Loucy (cell line): ENCODE measurements at regions not wholly inside any gene's neighbourhood (a gene's known extent, or its start where the extent isn't known, plus 50 kb on each side); places are given as distances from the start of the nearest gene placed in this dataset.

Source experiments
- H2AFZ ChIP-seq: fragments of 200-600 bp; sonication (generic); 2 replicates; pipeline ENCODE4 v1.6.0; 2016; ENCODE audit warnings: antibody characterized with exemption, mild to moderate bottlenecking, low read length, moderate library complexity
- H3F3A ChIP-seq: fragments of 200-600 bp; 2 replicates; pipeline ENCODE4 v1.6.0; 2016; ENCODE audit warnings: antibody characterized with exemption, low read depth, mild to moderate bottlenecking
- H3K27me3 ChIP-seq: fragments of 200-600 bp; sonication (generic); 2 replicates; pipeline ENCODE4 v1.6.1; 2014; ENCODE audit warnings: low read length, mild to moderate bottlenecking; ENCODE audit not compliant: insufficient read depth, poor library complexity, severe bottlenecking
- H3K36me3 ChIP-seq: fragments of 200-600 bp; sonication (generic); 2 replicates; pipeline ENCODE4 v1.6.1; 2016; ENCODE audit warnings: low read length; ENCODE audit not compliant: insufficient read depth
- H3K4me1 ChIP-seq: fragments of 200-600 bp; sonication (generic); 2 replicates; pipeline ENCODE4 v1.5.1; 2014; ENCODE audit warnings: low read length, mild to moderate bottlenecking; ENCODE audit not compliant: insufficient read depth, poor library complexity, severe bottlenecking
- H3K4me2 ChIP-seq: fragments of 200-600 bp; sonication (generic); 2 replicates; pipeline ENCODE4 v1.6.0; 2014; ENCODE audit warnings: antibody characterized with exemption, low read length, low read depth, mild to moderate bottlenecking; ENCODE audit not compliant: poor library complexity, severe bottlenecking
- H3K4me3 ChIP-seq: fragments of 200-600 bp; sonication (generic); 2 replicates; pipeline ENCODE4 v1.5.1; 2014; ENCODE audit warnings: low read length, mild to moderate bottlenecking, mixed read lengths; ENCODE audit not compliant: poor library complexity, severe bottlenecking
- H3K79me2 ChIP-seq: fragments of 200-600 bp; sonication (generic); 2 replicates; pipeline ENCODE4 v1.6.1; 2014; ENCODE audit warnings: low read length; ENCODE audit not compliant: insufficient read depth
- H3K9ac ChIP-seq: fragments of 200-600 bp; sonication (generic); 2 replicates; pipeline ENCODE4 v1.6.0; 2014; ENCODE audit warnings: mild to moderate bottlenecking, low read depth, low read length, moderate library complexity; ENCODE audit not compliant: poor library complexity, severe bottlenecking
- H3K9me2 ChIP-seq: fragments of 200-600 bp; sonication (generic); replicated peaks from 2 replicates; pipeline ENCODE4 v1.6.1; 2016; ENCODE audit warnings: low read depth, low read length, mixed read lengths
- H3K9me3 ChIP-seq: fragments of 200-600 bp; sonication (generic); 2 replicates; pipeline ENCODE4 v1.6.1; 2014; ENCODE audit warnings: mild to moderate bottlenecking, antibody characterized with exemption, low read length, low read depth; ENCODE audit not compliant: insufficient read depth
- H4K20me1 ChIP-seq: fragments of 200-600 bp; sonication (generic); 2 replicates; pipeline ENCODE4 v1.6.0; 2014; ENCODE audit warnings: antibody characterized with exemption, low read length, mild to moderate bottlenecking; ENCODE audit not compliant: insufficient read depth, poor library complexity, severe bottlenecking
- CTCF ChIP-seq: fragments of 200-600 bp; sonication (generic); conservative IDR thresholded peaks from 2 replicates; pipeline ENCODE4 v1.5.1; 2014; ENCODE audit warnings: mild to moderate bottlenecking, antibody characterized with exemption, low read length
- EZH2phosphoT487 ChIP-seq: fragments of 200-600 bp; IDR thresholded peaks from 2 replicates; pipeline ENCODE4 v1.6.1; 2018; ENCODE audit warnings: antibody characterized with exemption, mild to moderate bottlenecking, moderate library complexity, borderline replicate concordance

- Histone ChIP-seq H3K9me2 (no peaks in the 10 kb centered on the region), H3K36me3 (no peaks in the 10 kb centered on the region), H3K4me1 (no peaks in the 10 kb centered on the region), H3K27me3 (no peaks in the 10 kb centered on the region), H3F3A (no peaks in the 10 kb centered on the region), H3K9ac (no peak overlapping the region), H4K20me1 (no peaks in the 10 kb centered on the region), H2AFZ (no peak overlapping the region), H3K9me3 (no peaks in the 10 kb centered on the region), H3K4me3 (no peak overlapping the region), H3K79me2 (no peaks in the 10 kb centered on the region), H3K4me2 (no peak overlapping the region)
- TF ChIP-seq EZH2phosphoT487 (no peak), CTCF (no peak)
These were observed 441.7 kb upstream of the NR3C2 start for GRCh38 chr4:148883891-148884290.

GRCh38 chr4:148883435-148883834 is 441.2 kb upstream of the NR3C2 start:
- H3K36me3 ChIP-seq: no peaks in the 10 kb centered on the region
- no peak overlapping the region for H3K9ac ChIP-seq
- TF ChIP-seq EZH2phosphoT487 (no peak), CTCF (no peak)
- no peaks in the 10 kb centered on the region for H3K9me3 ChIP-seq
- H3K27me3 ChIP-seq: no peaks in the 10 kb centered on the region
- no peak overlapping the region for H2AFZ ChIP-seq
- H4K20me1 ChIP-seq: no peaks in the 10 kb centered on the region
- no peaks in the 10 kb centered on the region for H3K79me2 ChIP-seq
- H3K9me2 ChIP-seq: no peaks in the 10 kb centered on the region
- H3K4me3 ChIP-seq: no peak overlapping the region
- H3K4me1 ChIP-seq: no peaks in the 10 kb centered on the region
- H3K4me2 ChIP-seq: no peak overlapping the region
- H3F3A ChIP-seq: no peaks in the 10 kb centered on the region

- Histone ChIP-seq H3K9ac (no peak overlapping the region), H3K4me2 (no peak overlapping the region), H3K4me3 (no peak overlapping the region), H3K27me3 (no peaks in the 10 kb centered on the region), H3K4me1 (no peaks in the 10 kb centered on the region), H3K36me3 (no peaks in the 10 kb centered on the region), H3K79me2 (no peaks in the 10 kb centered on the region), H4K20me1 (no peaks in the 10 kb centered on the region), H3K9me2 (no peaks in the 10 kb centered on the region), H3K9me3 (no peaks in the 10 kb centered on the region), H2AFZ (no peak overlapping the region), H3F3A (no peaks in the 10 kb centered on the region)
- TF ChIP-seq CTCF (no peak), EZH2phosphoT487 (no peak)
These were observed 439.8 kb upstream of the NR3C2 start for GRCh38 chr4:148881860-148882643.
